Keratinocyte (primary cell): ENCODE measurements at regions not wholly inside any gene's neighbourhood (a gene's known extent, or its start where the extent isn't known, plus 50 kb on each side); places are given as distances from the start of the nearest gene placed in this dataset.

ENCODE experiments used
- EZH2 ChIP-seq: IDR thresholded peaks from one replicate; pipeline ENCODE4 v1.6.1; 2012; ENCODE audit warnings: inconsistent platforms, mild to moderate bottlenecking, low read length, moderate library complexity
- TF ChIP-seq, protein P1 (sequence below), 3 experiments: IDR thresholded peaks in 1 of 3; conservative IDR thresholded peaks in 1 of 3; optimal IDR thresholded peaks in 1 of 3; 2 replicates in 2 of 3; 3 replicates in 1 of 3; pipeline versions ENCODE3 to v1.5.1; 2011; ENCODE audit warnings: low read length in 3 of 3, mild to moderate bottlenecking in 3 of 3, moderate library complexity in 2 of 3, control low read depth in 1 of 3, inconsistent platforms in 1 of 3; ENCODE audit not compliant: insufficient read depth in 2 of 3; ENCODE audit errors: extremely low read depth in 1 of 3

DNA sequence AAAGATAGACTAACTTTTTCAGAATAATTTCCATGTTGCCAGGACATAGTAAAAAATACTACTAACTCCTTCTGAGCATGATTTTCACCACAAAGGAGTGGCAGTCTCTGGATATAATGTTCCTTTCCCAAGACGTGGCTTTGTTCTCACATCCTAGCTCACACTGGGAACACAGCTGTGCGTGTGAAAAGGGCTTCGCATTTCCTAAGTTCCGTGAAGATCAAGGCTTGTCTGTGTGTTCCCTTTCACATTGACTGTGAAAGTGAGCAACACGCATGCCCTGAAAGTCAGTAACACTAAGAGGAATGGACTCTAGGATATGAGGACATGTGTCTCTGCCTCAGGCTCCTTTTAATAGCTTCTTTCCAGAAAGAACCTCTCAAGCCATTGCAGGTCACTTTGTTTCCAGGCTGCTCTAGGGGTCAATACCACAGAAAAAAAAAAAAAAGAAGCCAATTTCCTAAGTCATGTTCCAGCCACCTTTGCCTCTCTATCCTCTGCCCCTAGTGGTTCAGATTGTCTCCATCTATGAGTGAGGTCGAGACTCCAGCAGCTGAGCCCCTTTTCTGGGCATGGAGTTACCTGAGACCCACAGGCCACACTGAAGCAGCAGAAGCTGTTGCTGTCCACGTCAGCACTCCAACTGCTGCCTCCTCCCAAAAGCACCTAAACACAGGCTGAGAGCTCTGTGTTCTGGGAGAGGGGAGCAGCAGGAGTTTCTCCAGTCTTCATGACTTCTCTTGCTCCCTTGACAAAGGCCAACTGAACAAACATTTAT is 355.9 kb downstream of the RSL24D1 start:
- TF ChIP-seq, protein P1, sequence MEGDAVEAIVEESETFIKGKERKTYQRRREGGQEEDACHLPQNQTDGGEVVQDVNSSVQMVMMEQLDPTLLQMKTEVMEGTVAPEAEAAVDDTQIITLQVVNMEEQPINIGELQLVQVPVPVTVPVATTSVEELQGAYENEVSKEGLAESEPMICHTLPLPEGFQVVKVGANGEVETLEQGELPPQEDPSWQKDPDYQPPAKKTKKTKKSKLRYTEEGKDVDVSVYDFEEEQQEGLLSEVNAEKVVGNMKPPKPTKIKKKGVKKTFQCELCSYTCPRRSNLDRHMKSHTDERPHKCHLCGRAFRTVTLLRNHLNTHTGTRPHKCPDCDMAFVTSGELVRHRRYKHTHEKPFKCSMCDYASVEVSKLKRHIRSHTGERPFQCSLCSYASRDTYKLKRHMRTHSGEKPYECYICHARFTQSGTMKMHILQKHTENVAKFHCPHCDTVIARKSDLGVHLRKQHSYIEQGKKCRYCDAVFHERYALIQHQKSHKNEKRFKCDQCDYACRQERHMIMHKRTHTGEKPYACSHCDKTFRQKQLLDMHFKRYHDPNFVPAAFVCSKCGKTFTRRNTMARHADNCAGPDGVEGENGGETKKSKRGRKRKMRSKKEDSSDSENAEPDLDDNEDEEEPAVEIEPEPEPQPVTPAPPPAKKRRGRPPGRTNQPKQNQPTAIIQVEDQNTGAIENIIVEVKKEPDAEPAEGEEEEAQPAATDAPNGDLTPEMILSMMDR (optimal IDR thresholded peaks at IDR 0.05 in 1 of 3, IDR thresholded peaks at IDR 0.05 in 1 of 3, conservative IDR thresholded peaks at IDR 0.05 in 1 of 3; ENCODE audit: extremely low read depth in 1 of 3, insufficient read depth in 2 of 3, low read length in 3 of 3): no peak
- TF ChIP-seq EZH2: no peak
